ENCODE measurements at regions not wholly inside any gene's neighbourhood (a gene's known extent, or its start where the extent isn't known, plus 50 kb on each side); places are given as distances from the start of the nearest gene placed in this dataset.

- H3K27me3 ChIP-seq (ENCODE audit: control insufficient read depth, low read length), result no peaks in the 10 kb centered on the region
- no peaks in the 10 kb centered on the region for H3K4me1 ChIP-seq (ENCODE audit: control insufficient read depth, low read length)
- H3K36me3 ChIP-seq (ENCODE audit: control insufficient read depth, low read length), result no peaks in the 10 kb centered on the region
- H4K20me1 ChIP-seq (ENCODE audit: control insufficient read depth, insufficient read depth, low read depth, low read length), result no peaks in the 10 kb centered on the region
- peaks cover 14% of the 10 kb centered on the region for H3K9me3 ChIP-seq (ENCODE audit: control insufficient read depth, insufficient read depth, low read length)
- no peak for TF ChIP-seq CTCF (IDR thresholded peaks at IDR 0.05; ENCODE audit: low read depth, low read length, poor library complexity, severe bottlenecking)
- no peak for TF ChIP-seq EZH2phosphoT487 (IDR thresholded peaks at IDR 0.05; ENCODE audit: borderline replicate concordance, low read length)
- no peak overlapping the region for H3K4me3 ChIP-seq (ENCODE audit: low read length)
- H3K4me2 ChIP-seq (ENCODE audit: low read length), result no peak overlapping the region
- no peaks in the 10 kb centered on the region for H3F3A ChIP-seq (ENCODE audit: control insufficient read depth, insufficient read depth)
- no peaks in the 10 kb centered on the region for H3K79me2 ChIP-seq (ENCODE audit: control insufficient read depth, low read length)
- H3K9me2 ChIP-seq (replicated peaks; ENCODE audit: control insufficient read depth, low read length), result no peaks in the 10 kb centered on the region
- no peak overlapping the region for H3K27ac ChIP-seq (ENCODE audit: low read depth, low read length)
Observed at GRCh38 chr1:30657131-30658013, 66.0 kb downstream of the MATN1 start.

DNA sequence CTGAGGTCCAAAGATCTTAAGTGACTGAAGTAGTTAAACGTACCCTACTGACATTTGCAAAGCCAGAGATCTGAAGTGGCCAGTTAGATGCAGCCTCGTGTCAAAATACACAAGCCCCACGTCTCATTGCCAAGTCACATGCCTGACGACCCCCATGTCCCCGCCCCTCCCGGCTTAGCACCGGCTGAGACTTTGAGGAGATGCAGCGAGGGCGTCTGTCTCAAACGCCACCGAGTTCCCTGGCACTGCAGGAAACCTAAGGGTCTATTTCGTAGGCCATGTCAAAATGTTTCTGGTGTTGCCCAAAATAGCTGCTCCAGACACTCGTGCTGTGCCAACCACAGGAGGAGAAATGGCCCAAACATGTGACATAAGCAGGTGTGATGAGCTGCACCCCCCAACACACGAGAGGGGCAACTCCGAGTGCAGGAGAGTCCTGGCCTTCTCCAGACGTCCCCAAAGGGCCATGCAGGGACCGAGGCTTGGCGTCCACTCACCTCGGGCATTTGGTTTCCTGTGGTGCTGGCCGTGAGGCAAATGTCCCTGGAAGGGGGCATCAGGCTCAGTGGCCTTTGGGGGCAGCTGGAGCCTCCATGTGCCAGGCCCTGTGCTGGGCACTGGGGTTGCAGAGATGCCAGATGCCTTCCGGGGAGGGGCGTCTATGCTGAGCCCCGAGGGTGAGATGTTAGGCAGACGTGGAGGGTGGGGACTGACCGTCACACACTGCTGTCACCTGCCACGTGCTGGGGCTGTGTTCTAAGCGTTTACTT is 67.0 kb downstream of the MATN1 start:
- H3K79me2 ChIP-seq (ENCODE audit: control insufficient read depth, low read length), result no peaks in the 10 kb centered on the region
- no peak overlapping the region for H3K27ac ChIP-seq (ENCODE audit: low read depth, low read length)
- no peak overlapping the region for H3K4me3 ChIP-seq (ENCODE audit: low read length)
- no peaks in the 10 kb centered on the region for H3K27me3 ChIP-seq (ENCODE audit: control insufficient read depth, low read length)
- H3K9me3 ChIP-seq (ENCODE audit: control insufficient read depth, insufficient read depth, low read length), result peaks cover 14% of the 10 kb centered on the region
- TF ChIP-seq EZH2phosphoT487 (IDR thresholded peaks at IDR 0.05; ENCODE audit: borderline replicate concordance, low read length), result no peak
- no peak for TF ChIP-seq CTCF (IDR thresholded peaks at IDR 0.05; ENCODE audit: low read depth, low read length, poor library complexity, severe bottlenecking)
- H4K20me1 ChIP-seq (ENCODE audit: control insufficient read depth, insufficient read depth, low read depth, low read length), result no peaks in the 10 kb centered on the region
- H3K36me3 ChIP-seq (ENCODE audit: control insufficient read depth, low read length), result no peaks in the 10 kb centered on the region
- no peaks in the 10 kb centered on the region for H3F3A ChIP-seq (ENCODE audit: control insufficient read depth, insufficient read depth)
- H3K4me1 ChIP-seq (ENCODE audit: control insufficient read depth, low read length), result no peaks in the 10 kb centered on the region
- no peaks in the 10 kb centered on the region for H3K9me2 ChIP-seq (replicated peaks; ENCODE audit: control insufficient read depth, low read length)
- no peak overlapping the region for H3K4me2 ChIP-seq (ENCODE audit: low read length)

DNA sequence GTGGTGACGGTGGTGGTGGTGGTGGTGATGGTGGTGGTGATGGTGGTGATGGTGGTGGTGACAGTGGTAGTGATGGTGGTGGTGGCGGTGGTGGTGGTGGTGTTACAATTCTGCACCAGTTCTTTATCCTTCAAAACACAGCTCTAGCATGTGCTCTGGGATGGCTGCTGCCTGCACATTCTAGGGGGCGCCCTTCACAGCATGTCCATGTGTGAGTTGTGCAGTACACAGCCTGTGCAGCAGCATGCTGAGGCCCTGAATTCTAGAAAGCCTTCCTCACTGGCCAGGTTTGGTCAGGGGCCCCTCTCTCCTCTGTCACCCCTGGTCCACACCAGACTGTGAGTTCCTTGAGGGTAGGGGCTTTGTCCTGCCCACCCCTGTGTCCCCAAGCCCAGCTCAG is 67.7 kb downstream of the MATN1 start:
- Histone ChIP-seq H3K27ac (ENCODE audit: low read depth, low read length) (no peak overlapping the region), H3K9me3 (ENCODE audit: control insufficient read depth, insufficient read depth, low read length) (peaks cover 14% of the 10 kb centered on the region)

More for the DNA sequence above, 67.7 kb downstream of the MATN1 start:
- H3K27me3 ChIP-seq (ENCODE audit: control insufficient read depth, low read length), result no peaks in the 10 kb centered on the region
- no peaks in the 10 kb centered on the region for H3K9me2 ChIP-seq (replicated peaks; ENCODE audit: control insufficient read depth, low read length)
- no peaks in the 10 kb centered on the region for H3K79me2 ChIP-seq (ENCODE audit: control insufficient read depth, low read length)
- no peaks in the 10 kb centered on the region for H3K36me3 ChIP-seq (ENCODE audit: control insufficient read depth, low read length)
- no peak overlapping the region for H3K4me2 ChIP-seq (ENCODE audit: low read length)
- no peak for TF ChIP-seq EZH2phosphoT487 (IDR thresholded peaks at IDR 0.05; ENCODE audit: borderline replicate concordance, low read length)
- H3K4me1 ChIP-seq (ENCODE audit: control insufficient read depth, low read length), result no peaks in the 10 kb centered on the region
- H3F3A ChIP-seq (ENCODE audit: control insufficient read depth, insufficient read depth), result no peaks in the 10 kb centered on the region
- no peaks in the 10 kb centered on the region for H4K20me1 ChIP-seq (ENCODE audit: control insufficient read depth, insufficient read depth, low read depth, low read length)
- no peak overlapping the region for H3K4me3 ChIP-seq (ENCODE audit: low read length)
